K562 (cell line): ENCODE measurements at regions not wholly inside any gene's neighbourhood (a gene's known extent, or its start where the extent isn't known, plus 50 kb on each side); places are given as distances from the start of the nearest gene placed in this dataset.
A peak's percentile ranks its signal among the peaks of the same experiment; 100 is the strongest.

Source experiments
- ATAC-seq: fragments of 200-7000 bp; cut with Tn5 transposase; 3 replicates; pipeline ENCODE4 v1.9.1; 2020; ENCODE audit warnings: moderate library complexity
- BruUV-seq: library from RNA; stranded (reverse); fragments of 400-500 nt; replicated peaks from 2 replicates; lab custom pipeline; 2021; lab: Mats Ljungman, UMichigan
- CTCF ChIA-PET: fragments of 300-600 bp; formaldehyde crosslinking; extraction: SDS; loops from one replicate; lab custom pipeline; 2021; ENCODE audit warnings: low intra/inter-chr PET ratio; lab: Yijun Ruan, JAX
- POLR2A ChIA-PET: fragments of 300-600, 350-650 bp; sonication (Branson Sonifier 250); formaldehyde crosslinking; extraction: SDS; loops from one replicate; lab custom pipeline; 2021; ENCODE audit warnings: antibody characterized with exemption, inconsistent platforms; lab: Yijun Ruan, JAX
- DNase-seq, 4 experiments: peaks; one replicate each; pipeline versions ENCODE4 v3.0.0 to v3.0.0-alpha.2; 2011 to 2018; ENCODE audit warnings: low spot score in 3 of 4, mixed read lengths in 3 of 4; ENCODE audit errors: extremely low read depth in 1 of 4
- FAIRE-seq: peaks from 2 replicates; lab custom pipeline; 2011; peaks lifted over from hg19 to GRCh38; lab: Jason Lieb, UNC
- H2AFZ ChIP-seq: 2 replicates; pipeline ENCODE4 v1.6.0; 2011; ENCODE audit warnings: low read depth, low read length, control low read depth, inconsistent platforms
- H3K27ac ChIP-seq: fragments of 200-600 bp; 3 replicates; pipeline ENCODE4 v1.8.0; 2011; ENCODE audit warnings: low read depth, mild to moderate bottlenecking, control low read depth, inconsistent platforms, low read length, moderate library complexity, mixed read lengths; ENCODE audit errors: extremely low read depth
- H3K27me3 ChIP-seq, 2 experiments: fragments of 300-600 bp in 1 of 2; 2 replicates in 1 of 2; 3 replicates in 1 of 2; pipeline versions ENCODE4 v1.6.0 to v1.8.0; 2011; ENCODE audit warnings: inconsistent platforms in 2 of 2, low read length in 2 of 2, mild to moderate bottlenecking in 1 of 2, mixed read lengths in 1 of 2, moderate library complexity in 1 of 2; ENCODE audit not compliant: control insufficient read depth in 2 of 2, insufficient read depth in 2 of 2
- H3K36me3 ChIP-seq: fragments of 300-600 bp; 3 replicates; pipeline ENCODE4 v1.8.0; 2011; ENCODE audit warnings: mild to moderate bottlenecking, low read length, inconsistent platforms; ENCODE audit not compliant: control insufficient read depth, insufficient read depth
- H3K4me1 ChIP-seq, 2 experiments: fragments of 200-600 bp in 1 of 2; replicated peaks in 1 of 2; 2 replicates in 1 of 2; 3 replicates in 1 of 2; pipeline versions ENCODE4 v1.5.1 to v1.8.0; 2011; ENCODE audit warnings: inconsistent platforms in 2 of 2, low read length in 2 of 2, mild to moderate bottlenecking in 1 of 2, mixed read lengths in 1 of 2, moderate library complexity in 1 of 2; ENCODE audit not compliant: control insufficient read depth in 2 of 2, insufficient read depth in 2 of 2
- H3K4me2 ChIP-seq: 2 replicates; pipeline ENCODE4 v1.6.1; 2011; ENCODE audit warnings: low read length, control low read depth, inconsistent platforms, mixed read lengths; ENCODE audit not compliant: insufficient read depth
- H3K4me3 ChIP-seq: fragments of 200-600 bp; sonication (generic), shearing (Covaris generic); 2 replicates; pipeline ENCODE4 v1.5.1; 2016; ENCODE audit warnings: control low read depth, inconsistent platforms
- H3K79me2 ChIP-seq: fragments of 200-600 bp; 3 replicates; pipeline ENCODE4 v1.8.0; 2011; ENCODE audit warnings: low read length, inconsistent platforms; ENCODE audit not compliant: control insufficient read depth, insufficient read depth
- H3K9ac ChIP-seq, 2 experiments: 2 replicates each; pipeline versions ENCODE4 v1.6.0 to v1.6.1; 2011; ENCODE audit warnings: low read depth in 2 of 2, low read length in 2 of 2, control low read depth in 1 of 2, inconsistent platforms in 1 of 2, mild to moderate bottlenecking in 1 of 2, mixed read lengths in 1 of 2; ENCODE audit not compliant: insufficient read depth in 1 of 2
- H3K9me1 ChIP-seq: one replicate; pipeline ENCODE4 v1.6.0; 2011; ENCODE audit warnings: inconsistent platforms, mild to moderate bottlenecking, low read length, moderate library complexity; ENCODE audit not compliant: control insufficient read depth, insufficient read depth
- H3K9me3 ChIP-seq: replicated peaks from 2 replicates; pipeline ENCODE4 v1.5.1; 2011; ENCODE audit warnings: low read depth, low read length, inconsistent platforms; ENCODE audit not compliant: control insufficient read depth, insufficient read depth
- H4K20me1 ChIP-seq: replicated peaks from 2 replicates; pipeline ENCODE4 v1.6.1; 2011; ENCODE audit warnings: low read length, inconsistent platforms, mixed read lengths; ENCODE audit not compliant: control insufficient read depth, insufficient read depth
- CEBPB ChIP-seq: fragments of 450-650 bp; IDR thresholded peaks from 2 replicates; pipeline ENCODE4 v1.6.1; 2016; ENCODE audit warnings: missing genetic modification characterization, missing compliant biosample characterization
- COPS2 ChIP-seq: fragments of 450-650 bp; conservative IDR thresholded peaks from 2 replicates; pipeline ENCODE4 v1.6.1; 2016; ENCODE audit warnings: mild to moderate bottlenecking, moderate library complexity
- ESRRB ChIP-seq: fragments of 250-450 bp; sonication (Bioruptor Pico); IDR thresholded peaks from 2 replicates; pipeline ENCODE4 v1.5.0; 2020; ENCODE audit warnings: mild to moderate bottlenecking, moderate library complexity, borderline replicate concordance
- FIP1L1 ChIP-seq: fragments of 200-400 bp; formaldehyde crosslinking; IDR thresholded peaks from 2 replicates; pipeline ENCODE4 v1.6.1; 2018; ENCODE audit warnings: mild to moderate bottlenecking, low read depth, low read length; ENCODE audit not compliant: poor library complexity, severe bottlenecking
- HNRNPK ChIP-seq: fragments of 200-400 bp; formaldehyde crosslinking; IDR thresholded peaks from one replicate; pipeline ENCODE4 v1.6.1; 2018; ENCODE audit warnings: mild to moderate bottlenecking, low read depth, low read length; ENCODE audit not compliant: poor library complexity, severe bottlenecking
- JUND ChIP-seq, 2 experiments: IDR thresholded peaks; 2 replicates in 1 of 2; 3 replicates in 1 of 2; pipeline ENCODE4 v1.6.1; 2011; ENCODE audit warnings: borderline replicate concordance in 2 of 2, low read depth in 2 of 2, low read length in 2 of 2, improper control_type of control experiment in 1 of 2, missing biosample characterization in 1 of 2, missing genetic modification characterization in 1 of 2, missing genetic modification reagents in 1 of 2
- MCM3 ChIP-seq: fragments of 450-650 bp; IDR thresholded peaks from 2 replicates; pipeline ENCODE4 v1.6.1; 2016
- MXD1 ChIP-seq: fragments of 250-450 bp; sonication (Bioruptor Pico); IDR thresholded peaks from 2 replicates; pipeline ENCODE4 v1.8.0; 2021; ENCODE audit warnings: borderline replicate concordance, mild to moderate bottlenecking, moderate library complexity; ENCODE audit not compliant: poor library complexity, severe bottlenecking
- POLR3G ChIP-seq: IDR thresholded peaks from 2 replicates; pipeline ENCODE4 v1.6.1; 2011; ENCODE audit not compliant: insufficient read length, insufficient replicate concordance; ENCODE audit errors: extremely low read depth
- SIX5 ChIP-seq, 2 experiments: IDR thresholded peaks; 2 replicates each; pipeline ENCODE4 v1.6.1; 2011; ENCODE audit warnings: low read length in 2 of 2, borderline replicate concordance in 1 of 2, low read depth in 1 of 2, mild to moderate bottlenecking in 1 of 2, moderate library complexity in 1 of 2; ENCODE audit not compliant: insufficient read depth in 1 of 2
- THRAP3 ChIP-seq: fragments of 450-650 bp; IDR thresholded peaks from 2 replicates; pipeline ENCODE4 v1.6.1; 2016; ENCODE audit warnings: mild to moderate bottlenecking, inconsistent platforms, borderline replicate concordance
- YBX1 ChIP-seq: fragments of 450-650 bp; IDR thresholded peaks from 2 replicates; pipeline ENCODE4 v1.7.1; 2016; ENCODE audit warnings: mild to moderate bottlenecking
- ZFP36 ChIP-seq: fragments of 150-350 bp; IDR thresholded peaks from 2 replicates; pipeline ENCODE4 v1.6.1; 2018; ENCODE audit warnings: low read length, low read depth; ENCODE audit not compliant: partially characterized antibody
- ZNF197 ChIP-seq: fragments of 200-800 bp; sonication (Bioruptor generic); IDR thresholded peaks from 2 replicates; pipeline ENCODE4 v1.6.1; 2016; ENCODE audit warnings: low read depth, missing genetic modification characterization, missing compliant biosample characterization
- ZSCAN29 ChIP-seq: fragments of 450-650 bp; IDR thresholded peaks from 2 replicates; pipeline ENCODE4 v1.6.1; 2017
- WGBS: fragments of 100-300 bp; shearing (Covaris generic); methylation state at CpG from one replicate; pipeline ENCODE4 v1.1.6; 2016; ENCODE audit warnings: low coverage, mixed read lengths; ENCODE audit not compliant: insufficient coverage; ENCODE audit errors: missing lambda C conversion rate; 5-methylcytosine and 5-hydroxymethylcytosine counted together
- in situ Hi-C: fragments of 300-500 bp; cut with MboI; formaldehyde crosslinking; loops from 4 replicates; pipeline ENCODE4 v1.15.0; 2018; ENCODE audit warnings: inconsistent platforms, mixed read lengths
- intact Hi-C: fragments of 100-400 bp; cut with micrococcal nuclease; formaldehyde crosslinking; loops from 2 replicates; pipeline ENCODE4 v1.14.2; 2022

- H3K4me3 ChIP-seq, result no peak overlapping the region
- in situ Hi-C loops, result loop anchor here (10.0 kb wide), 2 partner anchors 327 to 607 kb away; no protein-coding TSS in a partner anchor
Observed at GRCh38 chr13:99908140-99908803, 63.3 kb downstream of the ZIC5 start.

GRCh38 chr13:99907627-99908026, 63.9 kb downstream of the ZIC5 start:
- intact Hi-C loops, result loop anchor here (2.0 kb wide), 1 partner anchor 327 kb away; no protein-coding TSS in a partner anchor
- ATAC-seq (no peak), DNase-seq (no peak), FAIRE-seq (no peak)
- Histone ChIP-seq H3K27me3 (peaks cover 0 to 8% of the 10 kb centered on the region in 2 experiments; a peak in 3 of 5 replicates), H3K9ac (no peak overlapping the region), H3K27ac (no peak overlapping the region), H3K36me3 (no peaks in the 10 kb centered on the region), H3K9me3 (no peaks in the 10 kb centered on the region), H2AFZ (no peak overlapping the region), H3K79me2 (no peaks in the 10 kb centered on the region), H3K9me1 (no peaks in the 10 kb centered on the region), H3K4me2 (no peak overlapping the region), H3K4me3 (no peak overlapping the region), H3K4me1 (no peaks in the 10 kb centered on the region), H4K20me1 (no peaks in the 10 kb centered on the region)
- in situ Hi-C loops, result loop anchor here (10.0 kb wide), 2 partner anchors 327 to 607 kb away; no protein-coding TSS in a partner anchor
- CTCF ChIA-PET, result no interaction called here
- POLR2A ChIA-PET, result no interaction called here
- 5% methylated on average over 7 of the region's 7 CpGs for WGBS
- no TSS peak for BruUV-seq
- no peak for TF ChIP-seq FIP1L1
- no peak for TF ChIP-seq HNRNPK
- no peak for TF ChIP-seq YBX1
- TF ChIP-seq POLR3G, result no peak
- no peak for TF ChIP-seq ZSCAN29
- TF ChIP-seq SIX5 (IDR thresholded peaks at IDR 0.05; ENCODE audit: borderline replicate concordance in 1 of 2, insufficient read depth in 1 of 2, low read depth in 1 of 2, low read length in 2 of 2), result no peak
- no peak for TF ChIP-seq ESRRB (CRISPR knock-in tag)
- no peak for TF ChIP-seq MCM3
- TF ChIP-seq ZNF197 (CRISPR knock-in tag), result no peak
- TF ChIP-seq ZFP36, result no peak
- TF ChIP-seq COPS2, result no peak

More at GRCh38 chr13:99908140-99908803, 63.3 kb downstream of the ZIC5 start:
- H3K4me2 ChIP-seq, result no peak overlapping the region
- DNase-seq (no peak), FAIRE-seq (no peak), ATAC-seq (no peak)
- CTCF ChIA-PET, result no interaction called here
- 0% methylated on average over 5 of the region's 5 CpGs for WGBS
- H3K4me1 ChIP-seq, result no peaks in the 10 kb centered on the region; a peak in 1 of 5 replicates
- intact Hi-C loops, result no loop called here
- peaks cover 0 to 4% of the 10 kb centered on the region in 2 experiments; a peak in 4 of 5 replicates for H3K27me3 ChIP-seq
- TF ChIP-seq THRAP3 (no peak), MXD1 (CRISPR knock-in tag) (no peak), JUND (IDR thresholded peaks at IDR 0.05; ENCODE audit: borderline replicate concordance, low read depth, low read length) (no peak), JUND (tag; IDR thresholded peaks at IDR 0.05; ENCODE audit: borderline replicate concordance, low read depth, low read length) (no peak), CEBPB (tag) (0 out of 2 replicates have a peak, but pooled peaks have one; percentile 18)
- H3K9me3 ChIP-seq, result no peaks in the 10 kb centered on the region
- POLR2A ChIA-PET, result no interaction called here
- no peaks in the 10 kb centered on the region for H3K79me2 ChIP-seq
- H4K20me1 ChIP-seq, result no peaks in the 10 kb centered on the region
- no peak overlapping the region for H3K27ac ChIP-seq
- no peaks in the 10 kb centered on the region for H3K9me1 ChIP-seq
- no TSS peak for BruUV-seq
- no peak overlapping the region for H3K9ac ChIP-seq
- no peaks in the 10 kb centered on the region for H3K36me3 ChIP-seq
- no peak overlapping the region for H2AFZ ChIP-seq
